Caco-2 (cell line): ENCODE measurements at regions not wholly inside any gene's neighbourhood (a gene's known extent, or its start where the extent isn't known, plus 50 kb on each side); places are given as distances from the start of the nearest gene placed in this dataset.

Source experiments
- BruUV-seq: library from RNA; stranded (reverse); fragments of 400-500 nt; replicated peaks from 2 replicates; lab custom pipeline; 2021; lab: Mats Ljungman, UMichigan
- CTCF ChIA-PET: fragments of 300-600 bp; sonication (Branson Sonifier 250); formaldehyde crosslinking; loops from one replicate; lab custom pipeline; 2022; ENCODE audit warnings: antibody characterized with exemption; lab: Charles Lee
- POLR2A ChIA-PET: fragments of 300-600 bp; sonication (Branson Sonifier 250); formaldehyde crosslinking; loops from one replicate; lab custom pipeline; 2022; ENCODE audit warnings: antibody characterized with exemption; lab: Charles Lee
- DNase-seq, 2 experiments: peaks; one replicate each; pipeline versions ENCODE4 v3.0.0 to v3.0.0-alpha.2; 2020 to 2022
- H3K27me3 ChIP-seq: replicated peaks from 2 replicates; pipeline ENCODE4 v1.6.0; 2011; ENCODE audit warnings: low read length; ENCODE audit not compliant: control insufficient read depth, insufficient read depth
- H3K36me3 ChIP-seq: 2 replicates; pipeline ENCODE4 v1.5.1; 2011; ENCODE audit warnings: low read length; ENCODE audit not compliant: control insufficient read depth, insufficient read depth
- H3K4me1 ChIP-seq: fragments of 250-450 bp; sonication (Bioruptor Pico); 2 replicates; pipeline ENCODE4 v1.5.1; 2020; ENCODE audit warnings: mild to moderate bottlenecking
- H3K4me3 ChIP-seq: 2 replicates; pipeline ENCODE4 v1.5.1; 2011; ENCODE audit warnings: low read depth, mild to moderate bottlenecking, control low read depth, low read length
- H3K9me3 ChIP-seq: fragments of 250-450 bp; sonication (Bioruptor Pico); 2 replicates; pipeline ENCODE4 v1.5.1; 2020; ENCODE audit warnings: mild to moderate bottlenecking, moderate library complexity
- H3K27ac Mint-ChIP-seq: one replicate; pipeline ENCODE4 v1.8.0; 2022; ENCODE audit warnings: mixed read lengths; ENCODE audit not compliant: unreplicated experiment
- H3K27me3 Mint-ChIP-seq: one replicate; pipeline ENCODE4 v1.8.0; 2022; ENCODE audit warnings: mixed read lengths; ENCODE audit not compliant: insufficient read depth, unreplicated experiment
- H3K36me3 Mint-ChIP-seq: one replicate; pipeline ENCODE4 v1.8.0; 2022; ENCODE audit warnings: mild to moderate bottlenecking, mixed read lengths; ENCODE audit not compliant: insufficient read depth, unreplicated experiment
- H3K4me1 Mint-ChIP-seq: one replicate; pipeline ENCODE4 v1.8.0; 2022; ENCODE audit warnings: low read depth, mixed read lengths; ENCODE audit not compliant: unreplicated experiment
- H3K4me3 Mint-ChIP-seq: one replicate; pipeline ENCODE4 v1.8.0; 2022; ENCODE audit warnings: mild to moderate bottlenecking, moderate library complexity, mixed read lengths; ENCODE audit not compliant: unreplicated experiment
- H3K9me3 Mint-ChIP-seq: one replicate; pipeline ENCODE4 v1.8.0; 2022; ENCODE audit warnings: mixed read lengths; ENCODE audit not compliant: unreplicated experiment
- CTCF ChIP-seq, 2 experiments: fragments of 200-600 bp in 1 of 2; IDR thresholded peaks; 1 replicate in 1 of 2; 2 replicates in 1 of 2; pipeline versions ENCODE4 v1.5.1 to v1.8.0; 2011 to 2022; ENCODE audit warnings: antibody characterized with exemption in 1 of 2, control low read depth in 1 of 2, inconsistent platforms in 1 of 2, low read depth in 1 of 2, low read length in 1 of 2, mild to moderate bottlenecking in 1 of 2, moderate library complexity in 1 of 2; ENCODE audit not compliant: insufficient read depth in 1 of 2, severe bottlenecking in 1 of 2, unreplicated experiment in 1 of 2
- intact Hi-C: fragments of 100-400 bp; cut with micrococcal nuclease; formaldehyde crosslinking; loops from one replicate; pipeline ENCODE4 v1.10.0; 2022; ENCODE audit not compliant: unreplicated experiment

DNA sequence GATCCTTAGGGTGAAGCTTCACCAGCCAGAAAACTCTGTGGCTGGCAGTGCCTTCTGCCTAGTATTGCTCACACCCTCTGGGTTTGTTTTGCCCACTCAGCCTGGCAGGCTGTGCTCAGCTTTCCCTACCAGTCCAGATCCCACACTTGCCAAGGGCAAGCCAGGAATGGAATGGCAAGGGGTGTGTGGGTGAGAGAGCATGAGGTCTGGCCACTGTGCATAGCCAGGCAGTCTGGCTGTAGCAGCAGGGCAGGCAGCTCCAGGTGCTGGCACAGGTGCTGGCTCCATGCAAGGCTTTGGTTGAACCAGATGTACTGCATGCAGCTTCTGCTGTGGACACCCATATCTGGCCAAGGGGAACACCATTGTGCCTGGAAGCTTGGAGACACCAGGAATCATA is 1720.3 kb downstream of the HACE1 start:
- Mint-ChIP-seq H3K36me3 (no peaks in the 10 kb centered on the region), H3K27me3 (no peaks in the 10 kb centered on the region), H3K4me3 (no peak overlapping the region), H3K27ac (no peak overlapping the region), H3K4me1 (no peaks in the 10 kb centered on the region), H3K9me3 (no peaks in the 10 kb centered on the region)
- intact Hi-C loops: no loop called here
- Histone ChIP-seq H3K9me3 (no peaks in the 10 kb centered on the region), H3K4me3 (no peak overlapping the region), H3K36me3 (no peaks in the 10 kb centered on the region), H3K4me1 (no peaks in the 10 kb centered on the region), H3K27me3 (no peaks in the 10 kb centered on the region)
- ChIA-PET CTCF (no interaction called here), POLR2A (no interaction called here)
- no peak for DNase-seq
- TF ChIP-seq CTCF (IDR thresholded peaks at IDR 0.05; ENCODE audit: insufficient read depth in 1 of 2, low read depth in 1 of 2, low read length in 1 of 2, severe bottlenecking in 1 of 2, unreplicated experiment in 1 of 2): no peak
- no TSS peak for BruUV-seq

DNA sequence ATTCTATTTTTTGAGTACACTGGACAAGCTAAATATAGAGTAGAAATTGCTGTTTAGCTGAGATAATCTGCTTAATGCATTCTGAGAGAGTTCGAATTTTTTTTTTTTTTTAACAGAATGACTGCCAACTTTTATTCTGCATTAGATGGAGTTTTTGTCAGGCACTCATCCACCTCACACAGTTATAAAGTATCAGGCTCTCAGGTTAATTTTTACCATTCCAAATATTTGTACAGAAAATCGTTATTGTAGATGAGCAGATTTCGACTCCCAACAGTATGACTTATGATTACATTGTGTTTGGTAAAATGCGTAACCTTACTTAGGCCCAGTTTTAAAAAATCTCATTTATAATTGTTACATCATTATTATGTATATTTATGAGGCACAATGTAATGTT is 1731.0 kb downstream of the GRIK2 start:
- intact Hi-C loops: loop anchor here (10.0 kb wide), 2 partner anchors 140 to 1280 kb away; no protein-coding TSS in a partner anchor
- ChIA-PET POLR2A (no interaction called here), CTCF (no interaction called here)
- Mint-ChIP-seq H3K9me3 (no peaks in the 10 kb centered on the region), H3K27me3 (no peaks in the 10 kb centered on the region), H3K36me3 (no peaks in the 10 kb centered on the region), H3K4me3 (no peak overlapping the region), H3K4me1 (no peaks in the 10 kb centered on the region), H3K27ac (no peak overlapping the region)
- H3K36me3 ChIP-seq: no peaks in the 10 kb centered on the region
- H3K9me3 ChIP-seq: peaks cover 3% of the 10 kb centered on the region; the same call in 1 of the 2 replicates
- BruUV-seq: no TSS peak
- no peaks in the 10 kb centered on the region for H3K4me1 ChIP-seq
- H3K27me3 ChIP-seq: no peaks in the 10 kb centered on the region
- DNase-seq: no peak
- no peak for TF ChIP-seq CTCF (IDR thresholded peaks at IDR 0.05; ENCODE audit: insufficient read depth in 1 of 2, low read depth in 1 of 2, low read length in 1 of 2, severe bottlenecking in 1 of 2, unreplicated experiment in 1 of 2)
- no peak overlapping the region for H3K4me3 ChIP-seq

DNA sequence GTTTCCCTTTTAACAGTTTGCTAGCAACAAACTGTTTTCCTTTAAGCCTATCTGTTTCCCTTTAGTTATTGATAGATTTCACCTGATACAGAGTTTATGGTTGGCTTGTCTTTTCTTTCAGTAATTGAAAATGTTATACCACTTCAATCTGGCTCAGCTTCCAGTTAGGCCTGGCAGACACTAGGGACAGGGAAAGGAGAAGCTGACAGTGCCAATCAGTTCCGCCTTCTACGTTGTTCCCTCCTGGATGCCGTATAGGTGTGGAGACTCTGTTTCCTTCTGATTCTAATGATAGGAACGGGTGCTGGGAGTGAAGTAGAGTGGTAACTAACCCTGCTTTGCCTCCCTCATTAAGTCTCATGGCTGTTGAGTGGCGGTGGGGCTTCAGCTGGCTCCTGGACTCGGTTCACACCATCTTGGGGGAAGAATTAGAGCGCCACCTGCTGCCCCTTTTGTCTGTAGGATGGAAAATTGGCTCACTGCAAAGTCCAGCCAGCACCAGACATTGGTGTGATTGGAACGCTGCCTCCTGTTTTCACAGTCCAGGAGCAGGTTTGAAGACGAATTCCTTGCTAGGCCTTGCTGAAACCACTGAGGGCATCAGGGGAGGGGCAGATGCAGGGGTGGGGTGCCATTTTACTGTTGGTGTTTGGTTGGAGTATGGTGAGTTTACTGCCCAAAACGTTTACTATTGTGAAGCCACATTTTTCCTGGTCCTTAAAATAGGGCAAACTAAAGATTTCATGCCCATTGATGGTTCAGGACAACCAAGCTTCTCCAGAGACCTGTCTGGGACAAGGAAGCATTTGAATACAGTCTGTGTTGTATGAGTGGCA is 1729.5 kb downstream of the GRIK2 start:
- peak; percentile 78 to 79 for DNase-seq
- Histone ChIP-seq H3K4me3 (no peak overlapping the region), H3K9me3 (peaks cover 3% of the 10 kb centered on the region; the same call in 1 of the 2 replicates), H3K4me1 (no peaks in the 10 kb centered on the region), H3K36me3 (no peaks in the 10 kb centered on the region), H3K27me3 (no peaks in the 10 kb centered on the region)
- no peaks in the 10 kb centered on the region for H3K36me3 Mint-ChIP-seq
- ChIA-PET POLR2A (no interaction called here), CTCF (interaction anchor here (1.3 kb wide), 1 partner anchor 273 kb away, joined by 3 read pairs; no protein-coding TSS in a partner anchor)
- H3K27ac Mint-ChIP-seq: no peak overlapping the region
- H3K4me1 Mint-ChIP-seq: no peaks in the 10 kb centered on the region
- no peak overlapping the region for H3K4me3 Mint-ChIP-seq
- TF ChIP-seq CTCF (IDR thresholded peaks at IDR 0.05; ENCODE audit: insufficient read depth in 1 of 2, low read depth in 1 of 2, low read length in 1 of 2, severe bottlenecking in 1 of 2, unreplicated experiment in 1 of 2): peak; percentile 40 to 68
- no peaks in the 10 kb centered on the region for H3K27me3 Mint-ChIP-seq
- no TSS peak for BruUV-seq
- H3K9me3 Mint-ChIP-seq: peaks cover 3% of the 10 kb centered on the region
- intact Hi-C loops: loop anchor here (1.0 to 10.0 kb wide), 5 partner anchors 138 to 1278 kb away; no protein-coding TSS in a partner anchor
